ENCODE measurements at regions not wholly inside any gene's neighbourhood (a gene's known extent, or its start where the extent isn't known, plus 50 kb on each side); places are given as distances from the start of the nearest gene placed in this dataset.

GRCh38 chr11:103530257-103530656 is 421.0 kb downstream of the DYNC2H1 start:
- no peak for DNase-seq

DNA sequence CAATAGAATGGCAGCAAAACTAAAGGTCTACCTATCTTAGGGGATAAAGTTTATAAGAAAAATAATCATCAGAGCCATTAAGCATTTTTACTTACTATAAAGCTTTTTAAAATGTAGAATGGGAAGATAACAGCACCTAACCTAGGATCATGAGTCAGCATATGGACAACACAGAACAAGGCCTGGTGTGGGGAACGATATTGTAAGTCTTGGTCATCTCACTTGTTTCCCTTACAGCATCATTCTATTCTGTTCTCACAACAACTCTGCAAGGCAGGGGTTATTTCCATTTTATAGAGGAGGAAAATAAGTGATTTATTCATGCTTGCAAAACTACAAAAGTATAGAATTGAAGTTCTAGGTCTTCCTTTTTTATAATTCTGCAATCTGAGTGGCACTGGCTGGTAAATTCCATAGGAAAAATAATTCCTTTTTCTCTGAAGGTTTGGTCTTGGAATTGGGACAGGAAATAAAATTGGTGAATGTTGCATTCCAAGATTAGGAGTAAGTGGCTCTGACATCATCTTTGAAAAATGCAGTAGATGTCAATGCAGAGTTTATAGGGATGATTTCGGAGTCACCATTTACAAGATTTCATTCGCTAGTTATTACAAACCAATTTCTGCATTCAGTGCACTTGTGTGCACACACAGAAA is 423.0 kb downstream of the DYNC2H1 start:
- DNase-seq: no peak

- no peak for DNase-seq
Observed at GRCh38 chr11:103534191-103534590, 425.0 kb downstream of the DYNC2H1 start.

GRCh38 chr11:103534959-103535358 is 425.7 kb downstream of the DYNC2H1 start:
- DNase-seq: no peak

- no peak for DNase-seq
Observed at GRCh38 chr11:103536335-103536722, 427.1 kb downstream of the DYNC2H1 start.

DNA sequence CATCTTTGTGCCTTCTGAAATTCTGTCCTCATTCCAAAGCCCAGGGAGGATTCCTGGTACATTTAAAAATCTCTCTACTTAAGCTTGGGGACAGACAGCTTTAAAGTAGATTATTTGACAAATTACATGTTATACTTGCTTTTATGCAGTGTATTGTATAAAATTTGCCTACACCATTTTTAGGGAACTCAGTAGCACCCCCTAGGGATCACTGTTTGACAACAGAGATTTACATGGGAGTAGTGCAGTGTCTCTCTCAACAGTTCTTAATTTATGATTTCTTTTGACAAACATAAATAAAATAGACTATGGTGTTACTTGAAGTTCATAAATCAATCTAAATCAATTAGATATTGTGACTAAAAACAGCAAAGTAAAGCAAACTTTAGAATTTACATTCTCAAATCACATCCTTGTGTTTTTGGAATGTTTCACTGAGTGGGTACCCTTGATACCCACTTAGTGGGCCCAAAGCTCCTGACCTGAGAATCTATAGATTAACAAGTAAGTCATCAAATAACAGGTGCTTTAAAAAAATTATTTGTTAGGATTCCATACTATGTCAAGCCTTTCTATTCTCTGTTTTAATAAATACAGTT is 428.8 kb downstream of the DYNC2H1 start:
- no peak for DNase-seq

DNA sequence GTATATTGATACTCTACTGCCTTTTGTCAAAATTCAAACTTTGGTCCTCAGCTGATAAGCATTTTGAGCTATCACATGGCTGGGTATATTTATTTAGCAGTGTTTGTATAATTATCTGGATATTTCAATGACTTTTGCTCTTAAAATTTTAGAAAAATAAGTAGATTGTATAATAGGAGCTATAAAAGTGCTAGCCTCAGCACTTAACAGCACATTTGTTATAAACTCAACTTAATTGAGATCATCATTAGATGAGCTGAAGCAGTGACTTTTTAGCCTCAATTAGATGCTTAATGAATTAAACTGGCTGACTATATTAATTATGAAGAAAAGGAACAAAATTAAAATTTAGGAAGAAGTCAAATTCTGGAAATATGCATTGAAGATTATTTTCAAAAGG is 429.9 kb downstream of the DYNC2H1 start:
- no peak for DNase-seq

- no peak for DNase-seq
Observed at GRCh38 chr11:103541186-103541795, 432.1 kb downstream of the DYNC2H1 start.

DNA sequence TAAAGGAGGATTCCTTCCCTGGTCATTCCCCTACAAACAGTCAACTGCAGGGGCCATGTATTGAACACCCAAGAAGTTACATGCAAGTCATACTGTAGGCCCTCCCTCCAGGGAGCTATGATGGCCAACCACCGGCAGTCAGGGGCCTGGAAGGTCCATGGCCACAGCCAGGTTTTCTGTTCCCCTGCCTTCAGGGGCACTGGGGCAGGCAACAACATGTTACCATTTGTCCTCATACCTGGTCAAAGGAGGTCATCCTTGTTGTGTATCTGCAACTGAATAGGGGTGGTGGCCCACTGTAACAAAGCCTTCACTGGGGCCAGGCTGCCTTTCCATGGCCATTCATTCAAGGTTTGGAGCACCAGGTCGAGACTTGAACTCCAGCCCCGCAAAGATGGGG is 433.6 kb downstream of the DYNC2H1 start:
- no peak for DNase-seq

GRCh38 chr11:103543456-103543855 is 434.2 kb downstream of the DYNC2H1 start:
- DNase-seq: no peak

DNA sequence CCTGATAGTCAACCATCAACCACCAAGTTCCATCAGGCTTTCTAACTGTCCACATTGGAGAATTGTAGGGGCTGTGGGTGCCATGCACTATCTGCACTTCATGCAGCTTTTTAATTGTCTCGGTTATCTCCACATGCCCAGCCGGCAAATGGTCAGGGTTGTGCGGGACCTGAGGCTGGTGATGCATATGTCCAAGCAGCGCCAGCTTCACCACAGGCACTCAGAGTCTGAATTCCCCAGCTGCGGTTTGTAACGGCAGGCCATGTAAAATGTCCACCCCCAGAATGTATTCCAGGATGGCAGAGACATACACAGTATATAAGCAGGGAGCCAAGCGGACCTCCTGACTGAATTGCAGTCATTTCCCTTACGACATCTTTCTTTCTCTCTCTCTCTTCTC is 435.6 kb downstream of the DYNC2H1 start:
- DNase-seq: no peak

DNA sequence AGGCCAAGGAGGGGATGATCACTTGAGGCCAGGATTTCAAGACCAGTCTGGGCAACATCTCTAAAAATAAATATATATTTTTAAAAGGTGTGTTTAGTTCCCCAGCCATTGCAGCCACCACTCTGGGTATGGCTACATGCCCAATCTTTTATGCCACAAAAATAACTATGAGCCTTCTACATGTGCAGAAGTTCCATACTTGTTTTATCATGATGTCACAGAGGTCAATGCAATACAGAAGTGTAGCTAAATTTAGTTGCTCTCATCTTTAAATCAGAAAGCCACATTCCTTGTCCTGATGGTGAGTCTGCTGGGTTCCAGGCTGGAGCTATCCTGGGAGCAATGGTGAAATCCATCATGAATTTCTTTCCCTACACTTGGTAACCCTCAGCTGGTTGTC is 436.3 kb downstream of the DYNC2H1 start:
- no peak for DNase-seq

- DNase-seq: no peak
Observed at GRCh38 chr11:103546236-103546635, 437.0 kb downstream of the DYNC2H1 start.

GRCh38 chr11:103547024-103547423 is 437.8 kb downstream of the DYNC2H1 start:
- DNase-seq: no peak

GRCh38 chr11:103547691-103548090 is 438.5 kb downstream of the DYNC2H1 start:
- DNase-seq: no peak

DNA sequence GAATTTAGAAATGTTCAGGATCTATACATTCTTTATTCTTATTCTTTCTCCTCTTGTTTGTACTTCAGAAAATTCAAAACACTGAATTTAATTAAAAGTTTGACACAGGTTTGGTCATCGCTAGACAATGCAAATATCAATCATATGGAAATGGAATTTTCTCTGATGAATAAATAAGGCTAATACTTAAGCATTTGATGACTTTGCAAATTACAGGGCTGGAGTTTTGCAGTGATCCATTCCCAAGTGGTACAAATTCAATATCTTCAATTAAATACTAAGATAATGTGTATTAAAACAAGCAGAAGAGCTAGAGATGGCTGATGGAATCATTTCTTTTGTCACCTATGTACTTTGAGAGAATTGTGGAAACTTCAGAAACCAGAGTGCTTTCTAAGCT is 439.6 kb downstream of the DYNC2H1 start:
- no peak for DNase-seq

DNA sequence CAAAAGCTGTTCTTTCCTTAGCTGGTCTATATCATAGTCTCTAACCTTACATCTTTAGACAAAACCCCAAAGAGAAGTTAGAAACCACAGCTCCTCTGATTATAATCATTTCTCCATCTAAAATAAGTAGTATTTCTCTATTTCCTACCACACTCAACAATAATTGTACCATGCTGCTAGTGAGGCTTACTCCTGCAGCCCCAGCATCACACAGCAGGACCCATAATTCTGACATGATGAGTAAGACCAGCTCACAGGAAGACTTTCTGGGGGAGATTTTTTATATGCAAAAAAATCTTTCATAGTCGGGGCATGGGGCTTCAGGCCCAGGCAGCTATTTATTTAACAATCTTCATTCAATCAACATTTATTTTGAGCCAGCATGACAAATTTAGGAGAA is 441.6 kb downstream of the DYNC2H1 start:
- no peak for DNase-seq

- DNase-seq: no peak
Observed at GRCh38 chr11:103552086-103552485, 442.9 kb downstream of the DYNC2H1 start.

GRCh38 chr11:103556171-103556570 is 446.9 kb downstream of the DYNC2H1 start:
- no peak for DNase-seq

DNA sequence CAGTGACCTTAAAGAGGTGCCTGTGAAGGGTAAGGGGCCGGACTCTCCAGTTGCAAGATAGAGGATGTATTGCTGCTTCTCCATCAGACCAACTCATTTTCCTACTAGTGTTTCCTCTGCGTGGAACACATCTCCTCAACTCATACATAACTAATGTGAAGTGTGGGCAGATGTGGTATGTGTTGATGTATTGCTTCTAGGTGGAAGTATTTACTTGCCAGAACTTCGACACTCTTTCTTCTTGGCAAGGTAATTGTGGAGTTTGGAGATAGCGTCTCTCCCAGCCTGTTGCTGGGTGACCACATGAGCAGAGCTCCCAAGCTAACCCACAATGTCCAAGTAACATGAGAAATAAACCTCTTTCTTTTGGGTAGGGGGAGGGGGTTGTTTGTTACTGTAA is 456.9 kb downstream of the DYNC2H1 start:
- no peak for DNase-seq

- no peak for DNase-seq
Observed at GRCh38 chr11:103581760-103582159, 454.7 kb upstream of the DDI1 start.

DNA sequence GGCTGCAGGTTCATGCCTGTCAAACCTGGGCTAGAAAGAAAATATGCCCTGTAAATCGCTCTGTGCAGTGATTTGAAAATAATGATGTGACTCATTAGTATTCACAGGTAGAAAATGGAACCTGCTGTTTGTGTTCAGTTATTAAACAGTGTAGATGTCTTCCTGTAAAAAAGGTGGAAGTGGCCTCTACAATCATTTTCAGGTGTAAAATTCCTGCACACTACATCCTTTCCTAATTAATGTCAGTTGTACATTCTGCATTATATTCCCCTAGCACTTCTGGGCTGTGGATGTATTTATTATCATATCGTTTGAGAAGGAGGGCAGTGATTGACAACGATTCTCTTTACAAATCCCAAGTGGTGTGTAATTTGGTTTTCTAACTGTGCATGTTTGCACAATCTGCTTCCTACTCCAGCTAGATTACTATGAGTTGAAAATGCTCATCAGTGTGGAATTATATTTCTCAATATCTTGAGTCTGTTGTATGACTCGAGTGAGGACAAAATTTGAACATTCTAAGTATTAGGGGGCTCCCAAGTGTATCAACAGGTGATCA is 454.0 kb upstream of the DDI1 start:
- no peak for DNase-seq

DNA sequence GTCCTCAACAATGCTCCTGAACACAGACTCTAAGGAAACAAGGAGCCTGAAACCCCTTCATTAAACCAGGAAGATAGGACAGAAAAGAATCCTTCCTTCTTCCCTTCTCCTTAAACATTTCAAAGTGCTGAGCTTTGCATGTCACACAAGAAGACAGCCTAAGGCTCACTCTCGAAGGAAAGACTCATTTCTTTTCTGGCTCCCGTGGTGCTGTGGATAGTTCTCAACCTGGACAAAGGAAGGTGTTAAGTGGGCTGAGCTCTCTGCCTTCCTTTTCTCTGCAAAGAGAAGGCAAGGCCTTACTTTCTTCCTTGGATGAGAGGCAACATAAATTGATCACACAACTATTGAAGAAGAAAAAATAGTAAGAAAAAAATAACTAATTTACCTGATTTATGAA is 452.4 kb upstream of the DDI1 start:
- no peak for DNase-seq

DNA sequence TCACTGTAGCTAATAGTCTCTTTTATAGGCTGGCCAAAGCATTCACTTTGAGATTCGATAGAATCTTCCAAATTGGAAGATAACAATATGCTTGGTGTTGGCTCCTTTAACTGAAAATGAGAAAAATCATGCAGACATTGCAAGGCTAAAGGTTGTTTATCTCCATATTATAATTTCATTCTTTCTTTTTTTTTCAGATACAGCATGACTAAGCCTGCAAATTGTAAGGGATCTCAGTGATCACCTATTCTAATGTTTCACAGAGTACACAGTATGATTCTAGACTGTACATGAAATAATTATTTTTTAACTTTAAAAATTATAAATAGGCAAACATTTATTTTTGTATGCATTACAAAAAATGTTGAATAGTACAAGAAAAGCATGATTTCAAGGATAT is 451.7 kb upstream of the DDI1 start:
- no peak for DNase-seq
